GM12878 (cell line): ENCODE measurements at regions not wholly inside any gene's neighbourhood (a gene's known extent, or its start where the extent isn't known, plus 50 kb on each side); places are given as distances from the start of the nearest gene placed in this dataset.

Experiments used
- ATAC-seq: fragments of 200-7000 bp; cut with Tn5 transposase; 3 replicates; pipeline ENCODE4 v1.9.1; 2020; ENCODE audit warnings: mild to moderate bottlenecking, moderate library complexity
- BruUV-seq: library from RNA; stranded (reverse); fragments of 400-500 nt; replicated peaks from 2 replicates; lab custom pipeline; 2021; lab: Mats Ljungman, UMichigan
- CTCF ChIA-PET: fragments of 300-600 bp; sonication (Branson Sonifier 250); formaldehyde crosslinking; extraction: SDS; loops from one replicate; lab custom pipeline; 2021; ENCODE audit warnings: inconsistent platforms; lab: Yijun Ruan, JAX
- POLR2A ChIA-PET: fragments of 350-600 bp; formaldehyde crosslinking; extraction: SDS; loops from one replicate; lab custom pipeline; 2021; ENCODE audit warnings: inconsistent platforms; lab: Charles Lee
- RAD21 ChIA-PET: fragments of 300-600 bp; sonication (Branson Sonifier 250); formaldehyde crosslinking; loops from one replicate; lab custom pipeline; 2023; ENCODE audit warnings: antibody characterized with exemption; ENCODE audit not compliant: unreplicated experiment; lab: Charles Lee
- SMC1A ChIA-PET: fragments of 300-600 bp; sonication (Branson Sonifier 250); formaldehyde crosslinking; loops from one replicate; lab custom pipeline; 2023; ENCODE audit not compliant: unreplicated experiment, uncharacterized antibody; lab: Charles Lee
- DNase-seq: peaks from one replicate; pipeline ENCODE4 v3.0.0-alpha.2; 2011; ENCODE audit warnings: low read depth, low spot score
- FAIRE-seq: peaks from 3 replicates; lab custom pipeline; 2011; peaks lifted over from hg19 to GRCh38; lab: Jason Lieb, UNC
- H2AFZ ChIP-seq: 2 replicates; pipeline ENCODE4 v1.6.0; 2011; ENCODE audit warnings: low read depth, low read length, control low read depth; ENCODE audit not compliant: control insufficient read depth
- H3K27ac ChIP-seq: 2 replicates; pipeline ENCODE4 v1.5.1; 2011; ENCODE audit warnings: control low read depth; ENCODE audit not compliant: control insufficient read depth, insufficient read depth
- H3K27me3 ChIP-seq, 2 experiments: replicated peaks in 1 of 2; 2 replicates each; pipeline versions ENCODE4 v1.6.0 to v1.6.1; 2011; ENCODE audit warnings: low read length in 1 of 2; ENCODE audit not compliant: control insufficient read depth in 2 of 2, insufficient read depth in 2 of 2
- H3K36me3 ChIP-seq, 2 experiments: 2 replicates each; pipeline ENCODE4 v1.5.1; 2011; ENCODE audit warnings: low read length in 1 of 2; ENCODE audit not compliant: control insufficient read depth in 2 of 2, insufficient read depth in 2 of 2
- H3K4me1 ChIP-seq: 2 replicates; pipeline ENCODE4 v1.6.1; 2011; ENCODE audit warnings: mild to moderate bottlenecking, low read length, moderate library complexity, mixed read lengths; ENCODE audit not compliant: control insufficient read depth, insufficient read depth
- H3K4me2 ChIP-seq: 2 replicates; pipeline ENCODE4 v1.6.0; 2011; ENCODE audit warnings: control low read depth; ENCODE audit not compliant: control insufficient read depth, insufficient read depth
- H3K4me3 ChIP-seq: fragments of 200-600 bp; sonication (generic); 2 replicates; pipeline ENCODE4 v1.5.1; 2016
- H3K79me2 ChIP-seq: 2 replicates; pipeline ENCODE4 v1.6.0; 2011; ENCODE audit warnings: low read length; ENCODE audit not compliant: control insufficient read depth, insufficient read depth
- H3K9ac ChIP-seq: 2 replicates; pipeline ENCODE4 v1.8.0; 2011; ENCODE audit warnings: low read length, control low read depth, mixed read lengths; ENCODE audit not compliant: control insufficient read depth, insufficient read depth
- H3K9me3 ChIP-seq: replicated peaks from 3 replicates; pipeline ENCODE4 v1.5.1; 2011; ENCODE audit warnings: mild to moderate bottlenecking, low read length; ENCODE audit not compliant: control insufficient read depth, insufficient read depth
- H4K20me1 ChIP-seq: 2 replicates; pipeline ENCODE4 v1.6.0; 2011; ENCODE audit not compliant: control insufficient read depth, insufficient read depth
- CBFB ChIP-seq: IDR thresholded peaks from 2 replicates; pipeline ENCODE4 v1.6.1; 2016; ENCODE audit warnings: antibody characterized with exemption, low read depth
- CBX3 ChIP-seq: fragments of 200-600 bp; sonication (generic); IDR thresholded peaks from 2 replicates; pipeline ENCODE4 v1.6.1; 2016; ENCODE audit warnings: low read depth, borderline replicate concordance
- CHD1 ChIP-seq: IDR thresholded peaks from 2 replicates; pipeline ENCODE4 v1.6.1; 2012; ENCODE audit warnings: low read depth, low read length, improper control_type of control experiment
- RUNX3 ChIP-seq: IDR thresholded peaks from 2 replicates; pipeline ENCODE4 v1.6.1; 2012; ENCODE audit warnings: low read length, inconsistent platforms
- SMAD1 ChIP-seq: fragments of 450-650 bp; IDR thresholded peaks from 2 replicates; pipeline ENCODE4 v1.6.1; 2018; ENCODE audit warnings: mild to moderate bottlenecking, low read depth; ENCODE audit not compliant: partially characterized antibody
- SMARCA5 ChIP-seq: fragments of 450-650 bp; IDR thresholded peaks from 2 replicates; pipeline ENCODE4 v1.6.1; 2017; ENCODE audit warnings: mild to moderate bottlenecking
- SMC3 ChIP-seq: IDR thresholded peaks from 2 replicates; pipeline ENCODE4 v1.6.1; 2011; ENCODE audit warnings: low read length, improper control_type of control experiment, borderline replicate concordance
- TCF7 ChIP-seq: IDR thresholded peaks from 2 replicates; pipeline ENCODE4 v1.6.1; 2014; ENCODE audit warnings: antibody characterized with exemption, borderline replicate concordance
- WGBS: methylation state at CpG from one replicate; pipeline ENCODE4 v1.1.6; 2016; ENCODE audit warnings: low lambda C conversion rate; ENCODE audit not compliant: insufficient replicate concordance, insufficient coverage; ENCODE audit errors: missing lambda C conversion rate; 5-methylcytosine and 5-hydroxymethylcytosine counted together
- in situ Hi-C: fragments of 300-500 bp; cut with MboI; formaldehyde crosslinking; loops from 9 replicates; pipeline ENCODE4 v1.14.3; 2018; ENCODE audit warnings: mixed read lengths
- intact Hi-C: fragments of 100-400 bp; cut with micrococcal nuclease; formaldehyde crosslinking; loops from one replicate; pipeline ENCODE4 v1.14.2; 2022; ENCODE audit not compliant: unreplicated experiment

- TF ChIP-seq CHD1 (no peak), SMAD1 (no peak), RUNX3 (no peak), CBFB (no peak)
Measured at GRCh38 chr5:57683036-57683630, 200.5 kb upstream of the ACTBL2 start (continued).

- Histone ChIP-seq H3K27me3 (no peaks in the 10 kb centered on the region; a peak in 1 of 4 replicates), H3K9me3 (no peaks in the 10 kb centered on the region), H4K20me1 (no peaks in the 10 kb centered on the region), H3K4me2 (no peak overlapping the region), H2AFZ (no peak overlapping the region), H3K36me3 (no peaks in the 10 kb centered on the region), H3K4me3 (no peak overlapping the region), H3K27ac (no peak overlapping the region), H3K9ac (no peak overlapping the region), H3K4me1 (no peaks in the 10 kb centered on the region), H3K79me2 (no peaks in the 10 kb centered on the region)
- POLR2A ChIA-PET, result interaction anchor here (0.6 kb wide), 1 partner anchor 1278 kb away, joined by 5 read pairs; no protein-coding TSS in a partner anchor
- RAD21 ChIA-PET, result no interaction called here
- 7% methylated on average over 3 of the region's 3 CpGs for WGBS
- DNase-seq, result no peak
- TF ChIP-seq CBX3, result no peak
- TF ChIP-seq TCF7, result no peak
- TF ChIP-seq SMARCA5, result no peak
- no peak for TF ChIP-seq SMC3
- SMC1A ChIA-PET, result interaction anchor here (1.5 kb wide), 1 partner anchor 9 kb away, joined by 7 read pairs; no protein-coding TSS in a partner anchor
- BruUV-seq, result no TSS peak
- CTCF ChIA-PET, result interaction anchor here (1.5 kb wide), 1 partner anchor 31 kb away, joined by 3 read pairs; no protein-coding TSS in a partner anchor
- intact Hi-C loops, result no loop called here
- no peak for ATAC-seq
- no peak for FAIRE-seq
- in situ Hi-C loops, result no loop called here
Measured at GRCh38 chr5:57681942-57682341, 199.3 kb upstream of the ACTBL2 start.
